ENCODE measurements at regions not wholly inside any gene's neighbourhood (a gene's known extent, or its start where the extent isn't known, plus 50 kb on each side); places are given as distances from the start of the nearest gene placed in this dataset.

GRCh38 chr12:45549337-45549902 is 180.1 kb upstream of the ARID2 start:
- H3K79me2 ChIP-seq (ENCODE audit: insufficient read depth, low read depth), result no peaks in the 10 kb centered on the region
- no peak for TF ChIP-seq CTCF (conservative IDR thresholded peaks at IDR 0.05; ENCODE audit: low read depth, low read length)
- H3K4me3 ChIP-seq (IDR thresholded peaks at IDR 0.05; ENCODE audit: insufficient read depth, low read depth, low read length), result no peak overlapping the region

DNA sequence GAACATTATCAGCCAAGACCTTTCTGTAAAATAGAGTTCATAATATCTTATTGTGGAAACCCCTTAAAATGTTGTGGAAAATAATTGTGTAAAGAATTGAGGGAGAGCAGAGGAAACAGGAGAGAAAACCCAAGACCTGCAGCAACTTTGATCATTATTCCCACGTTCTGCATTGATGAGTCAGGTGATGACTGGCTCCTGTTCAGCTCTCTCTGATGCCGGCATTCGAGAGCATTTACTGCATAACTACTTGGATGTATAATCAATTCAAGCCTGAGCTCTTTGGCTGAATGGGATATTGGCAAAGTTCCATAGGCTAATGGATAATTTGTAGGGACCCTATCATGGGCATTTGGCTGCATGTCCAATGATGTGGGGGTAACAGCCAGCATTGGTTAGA is 176.3 kb upstream of the ARID2 start:
- no peak for TF ChIP-seq CTCF (conservative IDR thresholded peaks at IDR 0.05; ENCODE audit: low read depth, low read length)
- H2AFZ ChIP-seq (ENCODE audit: low read depth), result no peak overlapping the region

More at GRCh38 chr12:45549337-45549902, 180.1 kb upstream of the ARID2 start:
- Histone ChIP-seq H3K27me3 (ENCODE audit: insufficient read depth, low read depth) (no peaks in the 10 kb centered on the region), H3K27ac (no peak overlapping the region), H3K36me3 (ENCODE audit: insufficient read depth) (no peaks in the 10 kb centered on the region), H3K4me2 (no peak overlapping the region), H3K9ac (no peak overlapping the region), H3K4me1 (ENCODE audit: low read depth, poor library complexity, severe bottlenecking) (peaks cover 6% of the 10 kb centered on the region), H4K20me1 (ENCODE audit: insufficient read depth) (no peaks in the 10 kb centered on the region), H2AFZ (ENCODE audit: low read depth) (no peak overlapping the region)

GRCh38 chr12:45557016-45557415 is 172.5 kb upstream of the ARID2 start:
- Histone ChIP-seq H3K27ac (no peak overlapping the region), H3K9ac (no peak overlapping the region), H3K79me2 (ENCODE audit: insufficient read depth, low read depth) (no peaks in the 10 kb centered on the region), H4K20me1 (ENCODE audit: insufficient read depth) (no peaks in the 10 kb centered on the region), H3K4me3 (IDR thresholded peaks at IDR 0.05; ENCODE audit: insufficient read depth, low read depth, low read length) (no peak overlapping the region), H3K4me1 (ENCODE audit: low read depth, poor library complexity, severe bottlenecking) (no peaks in the 10 kb centered on the region), H2AFZ (ENCODE audit: low read depth) (no peak overlapping the region), H3K36me3 (ENCODE audit: insufficient read depth) (no peaks in the 10 kb centered on the region), H3K27me3 (ENCODE audit: insufficient read depth, low read depth) (no peaks in the 10 kb centered on the region), H3K4me2 (no peak overlapping the region)
- no peak for TF ChIP-seq CTCF (conservative IDR thresholded peaks at IDR 0.05; ENCODE audit: low read depth, low read length)

More for the DNA sequence above, 176.3 kb upstream of the ARID2 start:
- H3K4me1 ChIP-seq (ENCODE audit: low read depth, poor library complexity, severe bottlenecking), result no peaks in the 10 kb centered on the region
- H3K9ac ChIP-seq, result no peak overlapping the region
- H3K27ac ChIP-seq, result no peak overlapping the region
- H3K36me3 ChIP-seq (ENCODE audit: insufficient read depth), result no peaks in the 10 kb centered on the region
- no peak overlapping the region for H3K4me3 ChIP-seq (IDR thresholded peaks at IDR 0.05; ENCODE audit: insufficient read depth, low read depth, low read length)
- H3K27me3 ChIP-seq (ENCODE audit: insufficient read depth, low read depth), result no peaks in the 10 kb centered on the region
- H3K79me2 ChIP-seq (ENCODE audit: insufficient read depth, low read depth), result no peaks in the 10 kb centered on the region
- H3K4me2 ChIP-seq, result no peak overlapping the region
- no peaks in the 10 kb centered on the region for H4K20me1 ChIP-seq (ENCODE audit: insufficient read depth)

DNA sequence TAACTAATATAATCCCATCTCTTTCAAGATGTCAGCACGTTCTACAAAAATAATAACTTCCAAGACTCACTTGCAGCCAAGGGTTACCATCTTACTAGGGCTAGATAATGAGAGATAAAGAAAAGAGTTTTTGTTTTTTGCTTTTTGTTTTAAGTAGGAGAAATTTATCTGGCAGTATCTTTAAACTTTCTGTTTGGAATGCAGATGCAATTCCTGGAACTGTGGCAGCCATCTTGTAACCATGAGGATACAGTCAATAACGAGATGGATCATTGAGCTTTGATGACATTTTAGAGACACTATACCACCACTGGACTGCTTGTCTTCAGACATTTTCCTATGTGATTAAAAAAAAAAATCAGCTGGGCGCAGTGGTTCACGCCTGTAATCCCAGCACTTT is 171.2 kb upstream of the ARID2 start:
- Histone ChIP-seq H3K27ac (no peak overlapping the region), H2AFZ (ENCODE audit: low read depth) (no peak overlapping the region), H3K79me2 (ENCODE audit: insufficient read depth, low read depth) (no peaks in the 10 kb centered on the region), H3K4me2 (no peak overlapping the region), H3K4me3 (IDR thresholded peaks at IDR 0.05; ENCODE audit: insufficient read depth, low read depth, low read length) (no peak overlapping the region), H4K20me1 (ENCODE audit: insufficient read depth) (no peaks in the 10 kb centered on the region), H3K27me3 (ENCODE audit: insufficient read depth, low read depth) (no peaks in the 10 kb centered on the region), H3K4me1 (ENCODE audit: low read depth, poor library complexity, severe bottlenecking) (no peaks in the 10 kb centered on the region), H3K36me3 (ENCODE audit: insufficient read depth) (no peaks in the 10 kb centered on the region), H3K9ac (no peak overlapping the region)
- TF ChIP-seq CTCF (conservative IDR thresholded peaks at IDR 0.05; ENCODE audit: low read depth, low read length), result no peak

All from KMS-11 (cell line).